Lower lobe of right lung (tissue), 2 donors: ENCODE measurements at regions not wholly inside any gene's neighbourhood (a gene's known extent, or its start where the extent isn't known, plus 50 kb on each side); places are given as distances from the start of the nearest gene placed in this dataset.

Experiments used
- ATAC-seq, 2 donors: fragments of 200-7000 bp; cut with Tn5 transposase; one replicate each; pipeline ENCODE4 v1.9.1; 2020 to 2022; ENCODE audit warnings: mild to moderate bottlenecking in 2 of 2, moderate library complexity in 2 of 2
- DNase-seq: peaks from one replicate; pipeline ENCODE4 v3.0.0-alpha.2; 2020
- H3K27ac ChIP-seq: fragments of 200-600 bp; one replicate; pipeline ENCODE4 v1.8.0; 2022
- H3K27me3 ChIP-seq: fragments of 200-600 bp; one replicate; pipeline ENCODE4 v1.8.0; 2022; ENCODE audit warnings: low read depth
- H3K36me3 ChIP-seq: fragments of 200-600 bp; one replicate; pipeline ENCODE4 v1.8.0; 2022; ENCODE audit warnings: mild to moderate bottlenecking
- H3K4me1 ChIP-seq: fragments of 200-600 bp; one replicate; pipeline ENCODE4 v1.8.0; 2022
- H3K4me3 ChIP-seq: fragments of 200-600 bp; one replicate; pipeline ENCODE4 v1.8.0; 2022; ENCODE audit warnings: mild to moderate bottlenecking
- H3K9me3 ChIP-seq: fragments of 200-600 bp; one replicate; pipeline ENCODE4 v1.8.0; 2022
- CTCF ChIP-seq: fragments of 200-600 bp; IDR thresholded peaks from one replicate; pipeline ENCODE4 v1.8.0; 2022; ENCODE audit warnings: antibody characterized with exemption, mild to moderate bottlenecking
- intact Hi-C: fragments of 100-400 bp; cut with DNase I; formaldehyde crosslinking; loops from one replicate; pipeline ENCODE4 v1.11.0; 2022
- donor health status: DM: no; HTN: yes; CAD: no; lungs with severe emphysema.

GRCh38 chr3:74808506-74809275 lies 194.2 kb upstream of the CNTN3 start:
- Histone ChIP-seq H3K4me3 (no peak overlapping the region), H3K9me3 (no peaks in the 10 kb centered on the region), H3K36me3 (no peaks in the 10 kb centered on the region), H3K4me1 (no peaks in the 10 kb centered on the region), H3K27me3 (no peaks in the 10 kb centered on the region), H3K27ac (no peak overlapping the region)
- no peak for ATAC-seq
- DNase-seq, result no peak
- no peak for TF ChIP-seq CTCF
- intact Hi-C loops, result no loop called here

GRCh38 chr3:74801924-74802323 lies 187.5 kb upstream of the CNTN3 start:
- intact Hi-C loops, result no loop called here
- ATAC-seq (no peak), DNase-seq (no peak)
- no peaks in the 10 kb centered on the region for H3K36me3 ChIP-seq
- no peaks in the 10 kb centered on the region for H3K4me1 ChIP-seq
- H3K9me3 ChIP-seq, result no peaks in the 10 kb centered on the region
- no peak overlapping the region for H3K27ac ChIP-seq
- TF ChIP-seq CTCF, result no peak
- no peak overlapping the region for H3K4me3 ChIP-seq
- no peaks in the 10 kb centered on the region for H3K27me3 ChIP-seq

GRCh38 chr3:74789111-74789510 lies 174.7 kb upstream of the CNTN3 start:
- TF ChIP-seq CTCF, result no peak
- no peak overlapping the region for H3K4me3 ChIP-seq
- ATAC-seq (no peak), DNase-seq (no peak)
- H3K4me1 ChIP-seq, result no peaks in the 10 kb centered on the region
- intact Hi-C loops, result no loop called here
- H3K27ac ChIP-seq, result no peak overlapping the region
- H3K27me3 ChIP-seq, result no peaks in the 10 kb centered on the region
- H3K9me3 ChIP-seq, result no peaks in the 10 kb centered on the region
- no peaks in the 10 kb centered on the region for H3K36me3 ChIP-seq

- H3K4me1 ChIP-seq, result no peaks in the 10 kb centered on the region
- no peak overlapping the region for H3K4me3 ChIP-seq
- H3K27me3 ChIP-seq, result no peaks in the 10 kb centered on the region
- DNase-seq (no peak), ATAC-seq (no peak)
- no peak overlapping the region for H3K27ac ChIP-seq
- TF ChIP-seq CTCF, result no peak
- intact Hi-C loops, result no loop called here
- H3K36me3 ChIP-seq, result no peaks in the 10 kb centered on the region
- no peaks in the 10 kb centered on the region for H3K9me3 ChIP-seq
These were observed 172.6 kb upstream of the CNTN3 start for GRCh38 chr3:74787011-74787410.

- ATAC-seq, result no peak
- no peak for TF ChIP-seq CTCF
- intact Hi-C loops, result no loop called here
These were observed 156.9 kb upstream of the CNTN3 start for GRCh38 chr3:74771401-74771800.

More at GRCh38 chr3:74771401-74771800, 156.9 kb upstream of the CNTN3 start:
- no peak for DNase-seq
- Histone ChIP-seq H3K4me1 (no peaks in the 10 kb centered on the region), H3K36me3 (no peaks in the 10 kb centered on the region), H3K27me3 (no peaks in the 10 kb centered on the region), H3K27ac (no peak overlapping the region), H3K9me3 (no peaks in the 10 kb centered on the region), H3K4me3 (no peak overlapping the region)
